HepG2 (cell line): ENCODE measurements at regions not wholly inside any gene's neighbourhood (a gene's known extent, or its start where the extent isn't known, plus 50 kb on each side); places are given as distances from the start of the nearest gene placed in this dataset.

Experiments
- ATAC-seq: fragments of 200-7000 bp; cut with Tn5 transposase; 3 replicates; pipeline ENCODE4 v1.9.1; 2020; ENCODE audit warnings: mild to moderate bottlenecking, moderate library complexity
- BruUV-seq: library from RNA; stranded (reverse); fragments of 400-500 nt; replicated peaks from 2 replicates; lab custom pipeline; 2021; lab: Mats Ljungman, UMichigan
- CTCF ChIA-PET: fragments of 300-600 bp; formaldehyde crosslinking; extraction: SDS; loops from one replicate; lab custom pipeline; 2021; ENCODE audit warnings: low total read pairs, inconsistent platforms, low intra/inter-chr PET ratio; lab: Yijun Ruan, JAX
- POLR2A ChIA-PET: fragments of 350-600 bp; sonication (Branson Sonifier 250); formaldehyde crosslinking; loops from one replicate; lab custom pipeline; 2020; ENCODE audit warnings: antibody characterized with exemption, inconsistent platforms; lab: Yijun Ruan, JAX
- DNase-seq: peaks from one replicate; pipeline ENCODE4 v3.0.0-alpha.2; 2015; ENCODE audit warnings: low spot score
- FAIRE-seq: peaks from 3 replicates; lab custom pipeline; 2011; peaks lifted over from hg19 to GRCh38; lab: Jason Lieb, UNC
- H2AFZ ChIP-seq: one replicate; pipeline ENCODE4 v1.6.1; 2011; ENCODE audit warnings: low read length, inconsistent platforms
- H3K27ac ChIP-seq: fragments of 300-600 bp; 3 replicates; pipeline ENCODE4 v1.8.0; 2011; ENCODE audit warnings: mixed run types, mild to moderate bottlenecking, mixed read lengths, low read length, inconsistent platforms; ENCODE audit not compliant: insufficient read depth; ENCODE audit errors: extremely low read length
- H3K27me3 ChIP-seq, 2 experiments: fragments of 200-600 bp in 1 of 2; 2 replicates in 1 of 2; 3 replicates in 1 of 2; pipeline versions ENCODE4 v1.6.0 to v1.8.0; 2011; ENCODE audit warnings: low read length in 2 of 2, mild to moderate bottlenecking in 2 of 2, moderate library complexity in 2 of 2, inconsistent platforms in 1 of 2; ENCODE audit not compliant: insufficient read depth in 2 of 2, control insufficient read depth in 1 of 2
- H3K36me3 ChIP-seq, 2 experiments: fragments of 200-600 bp in 1 of 2; replicated peaks in 1 of 2; 2 replicates in 1 of 2; 3 replicates in 1 of 2; pipeline versions ENCODE4 v1.5.1 to v1.8.0; 2011; ENCODE audit warnings: low read length in 2 of 2, inconsistent platforms in 1 of 2; ENCODE audit not compliant: insufficient read depth in 2 of 2, control insufficient read depth in 1 of 2
- H3K4me1 ChIP-seq: 2 replicates; pipeline ENCODE4 v1.5.1; 2012; ENCODE audit warnings: low read length, inconsistent platforms; ENCODE audit not compliant: insufficient read depth
- H3K4me2 ChIP-seq: 2 replicates; pipeline ENCODE4 v1.6.0; 2011; ENCODE audit warnings: low read depth, low read length, inconsistent platforms
- H3K4me3 ChIP-seq, 3 experiments: fragments of 200-600 bp in 1 of 3; sonication (generic), shearing (Covaris generic) in 1 of 3; replicated peaks in 1 of 3; 2 replicates each; pipeline ENCODE4 v1.5.1; 2011 to 2016; ENCODE audit warnings: low read length in 3 of 3, inconsistent platforms in 2 of 3, low read depth in 2 of 3, mild to moderate bottlenecking in 2 of 3, control low read depth in 1 of 3, mixed read lengths in 1 of 3; ENCODE audit not compliant: insufficient read depth in 1 of 3
- H3K79me2 ChIP-seq: one replicate; pipeline ENCODE4 v1.6.1; 2011; ENCODE audit warnings: low read length, inconsistent platforms; ENCODE audit not compliant: insufficient read depth
- H3K9ac ChIP-seq: 2 replicates; pipeline ENCODE4 v1.6.0; 2011; ENCODE audit warnings: mild to moderate bottlenecking, low read depth, low read length, inconsistent platforms; ENCODE audit not compliant: insufficient read depth
- H3K9me3 ChIP-seq: 2 replicates; pipeline ENCODE4 v1.5.1; 2012; ENCODE audit warnings: mild to moderate bottlenecking, low read length
- H4K20me1 ChIP-seq: 2 replicates; pipeline ENCODE4 v1.6.0; 2011; ENCODE audit warnings: inconsistent platforms, mild to moderate bottlenecking, low read length, moderate library complexity; ENCODE audit not compliant: insufficient read depth
- BCL6 ChIP-seq: IDR thresholded peaks from 2 replicates; pipeline ENCODE4 v1.6.1; 2016; ENCODE audit warnings: missing genetic modification reagents, missing compliant biosample characterization
- KLF12 ChIP-seq: sonication (generic); formaldehyde crosslinking; IDR thresholded peaks from 2 replicates; pipeline ENCODE4 v1.4.0; 2020; ENCODE audit warnings: missing genetic modification reagents, borderline replicate concordance
- LCORL ChIP-seq, 2 experiments: fragments of 450-650 bp in 1 of 2; sonication (generic) in 1 of 2; formaldehyde crosslinking in 1 of 2; IDR thresholded peaks; 2 replicates each; pipeline versions ENCODE4 v1.5.0 to v1.6.1; 2017 to 2020; ENCODE audit warnings: antibody characterized with exemption in 1 of 2, missing genetic modification reagents in 1 of 2
- MEIS2 ChIP-seq: sonication (generic); formaldehyde crosslinking; IDR thresholded peaks from 2 replicates; pipeline ENCODE4 v1.9.0; 2021; ENCODE audit warnings: mild to moderate bottlenecking, missing genetic modification reagents
- NFKB2 ChIP-seq: sonication (generic); formaldehyde crosslinking; IDR thresholded peaks from 2 replicates; pipeline ENCODE4 v1.4.0; 2020; ENCODE audit warnings: missing genetic modification reagents, borderline replicate concordance
- SMARCC2 ChIP-seq: fragments of 450-650 bp; IDR thresholded peaks from 2 replicates; pipeline ENCODE4 v1.6.1; 2017; ENCODE audit warnings: antibody characterized with exemption, mild to moderate bottlenecking
- TCF12 ChIP-seq, 2 experiments: fragments of 450-650 bp in 1 of 2; sonication (generic) in 1 of 2; formaldehyde crosslinking in 1 of 2; IDR thresholded peaks; 2 replicates each; pipeline versions ENCODE4 v1.6.1 to v1.8.0; 2017 to 2022; ENCODE audit warnings: antibody characterized with exemption in 1 of 2, mild to moderate bottlenecking in 1 of 2, missing genetic modification reagents in 1 of 2, moderate library complexity in 1 of 2
- ZFP36L2 ChIP-seq: sonication (generic); formaldehyde crosslinking; IDR thresholded peaks from 2 replicates; pipeline ENCODE4 v1.4.0; 2020; ENCODE audit warnings: missing genetic modification reagents
- ZFP90 ChIP-seq: sonication (generic); formaldehyde crosslinking; IDR thresholded peaks from 2 replicates; pipeline ENCODE4 v1.8.0; 2022; ENCODE audit warnings: missing genetic modification reagents, mild to moderate bottlenecking, inconsistent platforms, borderline replicate concordance
- ZIK1 ChIP-seq: sonication (generic); formaldehyde crosslinking; IDR thresholded peaks from 2 replicates; pipeline ENCODE4 v1.5.0; 2020; ENCODE audit warnings: mild to moderate bottlenecking, low read depth, missing genetic modification reagents, borderline replicate concordance
- ZNF136 ChIP-seq: sonication (generic); formaldehyde crosslinking; IDR thresholded peaks from 2 replicates; pipeline ENCODE4 v1.8.1; 2022; ENCODE audit warnings: low read depth, mild to moderate bottlenecking, moderate library complexity, missing genetic modification reagents
- ZNF263 ChIP-seq: sonication (generic); formaldehyde crosslinking; IDR thresholded peaks from 2 replicates; pipeline ENCODE4 v1.4.0; 2020; ENCODE audit warnings: missing genetic modification reagents
- ZNF547 ChIP-seq: sonication (generic); formaldehyde crosslinking; IDR thresholded peaks from 2 replicates; pipeline ENCODE4 v1.5.1; 2020; ENCODE audit warnings: mild to moderate bottlenecking, missing genetic modification reagents
- ZNF552 ChIP-seq: sonication (generic); formaldehyde crosslinking; IDR thresholded peaks from 2 replicates; pipeline ENCODE4 v1.9.0; 2022; ENCODE audit warnings: missing genetic modification reagents, mild to moderate bottlenecking, borderline replicate concordance
- ZNF7 ChIP-seq: IDR thresholded peaks from 2 replicates; pipeline ENCODE4 v1.6.1; 2016; ENCODE audit warnings: missing biosample characterization, missing genetic modification reagents
- ZNF816 ChIP-seq: sonication (generic); formaldehyde crosslinking; IDR thresholded peaks from 2 replicates; pipeline ENCODE4 v1.8.0; 2022; ENCODE audit warnings: missing genetic modification reagents, mild to moderate bottlenecking, borderline replicate concordance
- ZZZ3 ChIP-seq: sonication (generic); formaldehyde crosslinking; IDR thresholded peaks from 2 replicates; pipeline ENCODE4 v1.4.0; 2020; ENCODE audit warnings: missing genetic modification reagents, mild to moderate bottlenecking, borderline replicate concordance
- WGBS: methylation state at CpG from one replicate; pipeline ENCODE4 v1.1.6; 2017; ENCODE audit warnings: low lambda C conversion rate; 5-methylcytosine and 5-hydroxymethylcytosine counted together
- in situ Hi-C: cut with HindIII; loops from 2 replicates; pipeline ENCODE4 v1.10.0; 2017; ENCODE audit warnings: low pct_unique_long_range_greater_than_20kb; ENCODE audit not compliant: extremely low pct_ligation_motif_present
- intact Hi-C: fragments of 100-400 bp; cut with micrococcal nuclease; formaldehyde crosslinking; loops from one replicate; pipeline ENCODE4 v1.10.0; 2022; ENCODE audit not compliant: unreplicated experiment
- TF ChIP-seq, protein P1 (sequence below): IDR thresholded peaks from 2 replicates; pipeline ENCODE4 v1.6.1; 2016; ENCODE audit warnings: control low read depth

DNA sequence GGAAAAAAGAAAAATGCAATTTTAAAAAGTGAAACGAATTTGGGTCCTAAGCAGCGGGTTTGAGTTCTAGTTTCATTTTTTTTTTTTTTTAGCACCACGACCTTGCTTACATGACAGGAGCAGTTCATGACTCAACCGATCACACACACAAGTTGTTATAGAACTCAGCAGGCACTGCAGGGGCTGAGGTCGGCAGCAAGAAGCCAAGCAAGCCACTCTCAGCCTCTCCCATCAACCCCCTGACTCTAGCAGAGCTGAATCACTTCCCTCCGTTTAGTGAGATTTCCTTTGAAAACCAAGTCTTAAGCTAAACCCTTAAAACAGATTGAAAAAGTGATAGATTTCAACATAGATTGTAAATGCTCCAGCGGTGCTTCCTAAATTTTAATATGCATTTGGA lies 520.8 kb downstream of the HAPSTR1 start (continued):
- no peak for TF ChIP-seq NFKB2 (CRISPR knock-in tag)
- TF ChIP-seq TCF12 (IDR thresholded peaks at IDR 0.05), result no peak
- no peak for TF ChIP-seq TCF12 (CRISPR knock-in tag; IDR thresholded peaks at IDR 0.05)
- no peak for TF ChIP-seq LCORL (IDR thresholded peaks at IDR 0.05)
- TF ChIP-seq LCORL (CRISPR knock-in tag; IDR thresholded peaks at IDR 0.05), result no peak
- TF ChIP-seq, protein P1, sequence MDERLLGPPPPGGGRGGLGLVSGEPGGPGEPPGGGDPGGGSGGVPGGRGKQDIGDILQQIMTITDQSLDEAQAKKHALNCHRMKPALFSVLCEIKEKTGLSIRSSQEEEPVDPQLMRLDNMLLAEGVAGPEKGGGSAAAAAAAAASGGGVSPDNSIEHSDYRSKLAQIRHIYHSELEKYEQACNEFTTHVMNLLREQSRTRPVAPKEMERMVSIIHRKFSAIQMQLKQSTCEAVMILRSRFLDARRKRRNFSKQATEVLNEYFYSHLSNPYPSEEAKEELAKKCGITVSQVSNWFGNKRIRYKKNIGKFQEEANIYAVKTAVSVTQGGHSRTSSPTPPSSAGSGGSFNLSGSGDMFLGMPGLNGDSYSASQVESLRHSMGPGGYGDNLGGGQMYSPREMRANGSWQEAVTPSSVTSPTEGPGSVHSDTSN (CRISPR knock-in tag), result no peak
- TF ChIP-seq SMARCC2, result no peak
- TF ChIP-seq ZFP36L2 (CRISPR knock-in tag), result no peak
- no peak for TF ChIP-seq ZIK1 (CRISPR knock-in tag)

DNA sequence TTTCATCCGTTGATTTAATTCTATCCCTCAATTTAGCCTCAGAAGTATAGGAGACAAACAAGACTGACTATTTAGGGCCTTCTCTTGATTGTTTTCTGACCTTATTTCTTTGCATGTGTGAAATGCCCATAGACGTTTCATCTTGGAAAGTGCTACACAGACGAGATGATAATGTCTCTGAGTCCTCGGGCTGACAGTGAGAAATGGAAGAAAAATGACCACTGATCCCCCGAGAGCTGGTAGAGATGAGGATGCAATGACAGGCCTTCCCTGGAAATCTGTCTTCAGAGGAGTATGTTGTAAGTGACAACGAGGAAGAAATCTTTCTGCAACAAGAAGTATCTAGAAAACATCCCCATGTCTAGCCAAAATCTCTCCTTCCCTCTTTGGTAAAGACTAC lies 522.9 kb downstream of the HAPSTR1 start:
- peaks cover 0 to 16% of the 10 kb centered on the region in 2 experiments; a peak in 1 of 5 replicates for H3K27me3 ChIP-seq
- H3K4me2 ChIP-seq, result no peak overlapping the region
- in situ Hi-C loops, result no loop called here
- no peak overlapping the region for H2AFZ ChIP-seq
- no peak for FAIRE-seq
- WGBS, result 3% methylated on average over 6 of the region's 6 CpGs
- H3K4me3 ChIP-seq, result no peak overlapping the region
- peaks cover under 1% of the 10 kb centered on the region; the same call in 1 of the 2 replicates for H3K9me3 ChIP-seq
- no peaks in the 10 kb centered on the region for H3K36me3 ChIP-seq
- BruUV-seq, result no TSS peak
- ChIA-PET CTCF (no interaction called here), POLR2A (no interaction called here)
- TF ChIP-seq ZNF547 (CRISPR knock-in tag) (no peak), BCL6 (CRISPR knock-in tag) (no peak), ZNF263 (CRISPR knock-in tag) (no peak), ZZZ3 (CRISPR knock-in tag) (no peak), ZNF816 (CRISPR knock-in tag) (no peak), ZNF136 (CRISPR knock-in tag) (no peak), MEIS2 (CRISPR knock-in tag) (no peak), ZNF552 (CRISPR knock-in tag) (no peak), ZNF7 (no peak), ZFP90 (CRISPR knock-in tag) (no peak), KLF12 (CRISPR knock-in tag) (no peak)
- intact Hi-C loops, result no loop called here
- no peaks in the 10 kb centered on the region for H4K20me1 ChIP-seq
- no peak overlapping the region for H3K27ac ChIP-seq
- no peaks in the 10 kb centered on the region for H3K4me1 ChIP-seq
- H3K79me2 ChIP-seq, result no peaks in the 10 kb centered on the region
- ATAC-seq, result no peak
- no peak overlapping the region for H3K9ac ChIP-seq
- no peak for DNase-seq
